ENCODE measurements at regions not wholly inside any gene's neighbourhood (a gene's known extent, or its start where the extent isn't known, plus 50 kb on each side); places are given as distances from the start of the nearest gene placed in this dataset.

DNA sequence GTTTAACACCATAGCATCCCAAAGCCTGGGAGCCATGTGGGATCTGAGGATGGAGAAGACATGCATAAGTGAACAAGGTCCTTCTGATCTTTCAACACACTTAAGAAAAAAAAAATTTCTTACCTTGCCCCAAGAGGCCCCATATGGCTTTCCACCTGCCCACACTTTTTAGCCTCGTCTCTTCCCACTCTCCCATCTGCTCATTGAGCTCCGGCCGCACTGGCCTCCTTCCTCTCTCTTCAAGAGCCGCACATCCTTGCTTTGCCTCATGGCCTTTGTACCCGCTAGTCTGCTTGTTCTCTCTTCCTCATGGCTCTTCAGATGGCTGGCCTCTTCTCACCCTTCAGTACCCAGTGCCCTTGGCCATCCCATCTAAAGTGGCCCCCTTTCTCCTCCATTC lies 70.2 kb upstream of the PDE4B start:
- H3K4me1 ChIP-seq, result no peaks in the 10 kb centered on the region
- H3K9me3 ChIP-seq (ENCODE audit: control insufficient read depth, low read length), result no peaks in the 10 kb centered on the region
- no peak overlapping the region for H3K4me2 ChIP-seq (ENCODE audit: low read length)
- TF ChIP-seq CTCF (IDR thresholded peaks at IDR 0.05), result no peak
- no peak overlapping the region for H3K27ac ChIP-seq
- no peaks in the 10 kb centered on the region for H3K79me2 ChIP-seq
- H3K27me3 ChIP-seq (ENCODE audit: control insufficient read depth, insufficient read depth, low read length), result no peaks in the 10 kb centered on the region
- H2AFZ ChIP-seq, result no peak overlapping the region
- no peaks in the 10 kb centered on the region for H3K36me3 ChIP-seq (ENCODE audit: control insufficient read depth, insufficient read depth, low read length)
- no peak overlapping the region for H3K4me3 ChIP-seq (ENCODE audit: low read depth, low read length)
- H3K9ac ChIP-seq, result no peak overlapping the region

DNA sequence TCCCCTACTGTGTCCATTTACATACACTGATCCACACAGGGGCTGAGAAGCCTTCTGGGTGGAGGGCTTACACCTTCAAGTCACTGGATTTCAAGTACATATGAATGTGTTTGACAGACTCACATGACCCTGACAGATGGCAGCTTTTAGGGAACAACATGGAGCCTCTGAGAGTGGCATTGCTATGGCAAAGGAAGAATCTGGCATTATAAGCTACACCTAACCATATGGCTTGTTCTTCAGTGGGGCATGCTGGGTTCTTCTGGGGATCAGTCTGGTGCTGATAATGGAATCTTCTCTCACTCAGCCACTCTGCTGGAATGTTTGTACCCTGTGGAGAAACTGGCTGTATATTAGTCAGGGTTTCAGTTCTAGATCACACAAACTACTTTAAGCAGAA lies 68.5 kb upstream of the PDE4B start:
- no peaks in the 10 kb centered on the region for H3K36me3 ChIP-seq (ENCODE audit: control insufficient read depth, insufficient read depth, low read length)
- no peaks in the 10 kb centered on the region for H3K9me3 ChIP-seq (ENCODE audit: control insufficient read depth, low read length)
- H2AFZ ChIP-seq, result no peak overlapping the region
- H3K4me3 ChIP-seq (ENCODE audit: low read depth, low read length), result no peak overlapping the region
- H3K9ac ChIP-seq, result no peak overlapping the region
- H3K27ac ChIP-seq, result no peak overlapping the region
- no peak for TF ChIP-seq CTCF (IDR thresholded peaks at IDR 0.05)
- H3K4me1 ChIP-seq, result no peaks in the 10 kb centered on the region
- H3K4me2 ChIP-seq (ENCODE audit: low read length), result no peak overlapping the region
- H3K79me2 ChIP-seq, result no peaks in the 10 kb centered on the region
- H3K27me3 ChIP-seq (ENCODE audit: control insufficient read depth, insufficient read depth, low read length), result no peaks in the 10 kb centered on the region

DNA sequence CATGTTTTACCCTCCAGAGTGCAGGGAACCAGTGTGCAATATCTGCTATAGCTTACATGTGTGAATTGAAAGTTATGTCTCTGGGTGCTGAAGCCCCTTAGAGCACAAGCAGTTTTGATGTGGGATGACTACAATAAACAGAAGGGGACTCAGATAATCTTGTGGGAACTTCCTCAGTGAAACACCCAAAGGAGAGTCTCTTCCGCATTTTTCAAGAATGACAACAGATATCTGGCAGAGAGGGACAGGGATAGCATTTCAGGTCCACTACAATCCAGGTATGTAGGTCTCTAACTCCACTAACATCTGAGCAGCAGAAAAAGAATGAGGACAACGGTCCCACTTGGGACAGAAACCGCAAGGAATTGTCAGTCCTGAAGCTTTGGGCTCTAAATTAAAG lies 67.6 kb upstream of the PDE4B start:
- H3K36me3 ChIP-seq (ENCODE audit: control insufficient read depth, insufficient read depth, low read length), result no peaks in the 10 kb centered on the region
- no peaks in the 10 kb centered on the region for H3K79me2 ChIP-seq
- no peak overlapping the region for H3K4me3 ChIP-seq (ENCODE audit: low read depth, low read length)
- no peak overlapping the region for H3K9ac ChIP-seq
- H3K4me2 ChIP-seq (ENCODE audit: low read length), result no peak overlapping the region
- H3K27me3 ChIP-seq (ENCODE audit: control insufficient read depth, insufficient read depth, low read length), result no peaks in the 10 kb centered on the region
- H3K9me3 ChIP-seq (ENCODE audit: control insufficient read depth, low read length), result no peaks in the 10 kb centered on the region
- TF ChIP-seq CTCF (IDR thresholded peaks at IDR 0.05), result no peak
- no peak overlapping the region for H2AFZ ChIP-seq
- H3K4me1 ChIP-seq, result no peaks in the 10 kb centered on the region
- no peak overlapping the region for H3K27ac ChIP-seq

DNA sequence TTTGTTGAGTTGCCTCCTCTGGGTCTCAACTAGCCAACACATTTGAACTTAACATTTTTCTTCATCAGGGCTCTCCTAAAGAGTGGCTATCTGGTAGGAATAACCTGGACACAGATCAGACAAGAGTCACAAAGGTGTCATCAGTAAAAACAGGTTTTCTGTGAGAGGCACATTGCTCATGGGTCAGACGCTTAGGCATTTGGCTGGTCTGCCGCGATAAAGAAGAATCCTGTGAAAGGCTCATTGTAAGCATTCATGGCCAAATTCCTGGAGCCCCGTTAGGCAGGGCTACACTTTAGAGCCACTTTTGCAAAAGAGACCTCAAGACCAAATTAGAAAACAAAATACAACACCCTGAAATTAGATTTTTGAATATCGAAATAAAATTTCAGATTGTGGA lies 64.2 kb upstream of the PDE4B start:
- Histone ChIP-seq H3K4me2 (ENCODE audit: low read length) (no peak overlapping the region), H3K9me3 (ENCODE audit: control insufficient read depth, low read length) (no peaks in the 10 kb centered on the region)

More for the DNA sequence above, 64.2 kb upstream of the PDE4B start:
- Histone ChIP-seq H3K9ac (no peak overlapping the region), H3K27ac (no peak overlapping the region), H3K79me2 (no peaks in the 10 kb centered on the region), H3K4me1 (no peaks in the 10 kb centered on the region), H3K4me3 (ENCODE audit: low read depth, low read length) (no peak overlapping the region), H3K36me3 (ENCODE audit: control insufficient read depth, insufficient read depth, low read length) (no peaks in the 10 kb centered on the region), H2AFZ (no peak overlapping the region), H3K27me3 (ENCODE audit: control insufficient read depth, insufficient read depth, low read length) (no peaks in the 10 kb centered on the region)
- TF ChIP-seq CTCF (IDR thresholded peaks at IDR 0.05), result no peak

All from parathyroid adenoma (tissue), 2 donors.